ENCODE measurements at regions not wholly inside any gene's neighbourhood (a gene's known extent, or its start where the extent isn't known, plus 50 kb on each side); places are given as distances from the start of the nearest gene placed in this dataset.

GRCh38 chr21:25031750-25032149, 575.5 kb downstream of the MRPL39 start:
- Histone ChIP-seq H3K27me3 (ENCODE audit: control insufficient read depth, extremely low read depth, insufficient read depth, low read length) (no peaks in the 10 kb centered on the region), H2AFZ (ENCODE audit: control insufficient read depth, low read length) (no peak overlapping the region), H3K4me2 (ENCODE audit: control insufficient read depth, extremely low read depth, insufficient read depth, low read depth, low read length) (no peak overlapping the region), H3K79me2 (ENCODE audit: control insufficient read depth, insufficient read depth, low read length) (no peaks in the 10 kb centered on the region), H3K9me3 (ENCODE audit: control insufficient read depth, low read depth, low read length) (no peaks in the 10 kb centered on the region), H3K9ac (ENCODE audit: control insufficient read depth, extremely low read depth, insufficient read depth, low read length) (no peak overlapping the region), H4K20me1 (ENCODE audit: control insufficient read depth, extremely low read depth, insufficient read depth, low read length) (no peaks in the 10 kb centered on the region), H3K4me3 (ENCODE audit: control insufficient read depth in 2 of 3, extremely low read depth in 1 of 3, insufficient read depth in 2 of 3, low read depth in 1 of 3, low read length in 3 of 3) (no peak overlapping the region), H3K36me3 (ENCODE audit: control insufficient read depth in 2 of 2, extremely low read depth in 1 of 2, insufficient read depth in 2 of 2, low read length in 2 of 2) (no peaks in the 10 kb centered on the region), H3K4me1 (ENCODE audit: control insufficient read depth, extremely low read depth, insufficient read depth, low read length) (no peaks in the 10 kb centered on the region), H3K27ac (ENCODE audit: control insufficient read depth, insufficient read depth, low read length) (no peak overlapping the region), H3K9me1 (ENCODE audit: control insufficient read depth, extremely low read depth, insufficient read depth, low read length) (no peaks in the 10 kb centered on the region)
- TF ChIP-seq, protein P1, sequence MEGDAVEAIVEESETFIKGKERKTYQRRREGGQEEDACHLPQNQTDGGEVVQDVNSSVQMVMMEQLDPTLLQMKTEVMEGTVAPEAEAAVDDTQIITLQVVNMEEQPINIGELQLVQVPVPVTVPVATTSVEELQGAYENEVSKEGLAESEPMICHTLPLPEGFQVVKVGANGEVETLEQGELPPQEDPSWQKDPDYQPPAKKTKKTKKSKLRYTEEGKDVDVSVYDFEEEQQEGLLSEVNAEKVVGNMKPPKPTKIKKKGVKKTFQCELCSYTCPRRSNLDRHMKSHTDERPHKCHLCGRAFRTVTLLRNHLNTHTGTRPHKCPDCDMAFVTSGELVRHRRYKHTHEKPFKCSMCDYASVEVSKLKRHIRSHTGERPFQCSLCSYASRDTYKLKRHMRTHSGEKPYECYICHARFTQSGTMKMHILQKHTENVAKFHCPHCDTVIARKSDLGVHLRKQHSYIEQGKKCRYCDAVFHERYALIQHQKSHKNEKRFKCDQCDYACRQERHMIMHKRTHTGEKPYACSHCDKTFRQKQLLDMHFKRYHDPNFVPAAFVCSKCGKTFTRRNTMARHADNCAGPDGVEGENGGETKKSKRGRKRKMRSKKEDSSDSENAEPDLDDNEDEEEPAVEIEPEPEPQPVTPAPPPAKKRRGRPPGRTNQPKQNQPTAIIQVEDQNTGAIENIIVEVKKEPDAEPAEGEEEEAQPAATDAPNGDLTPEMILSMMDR (optimal IDR thresholded peaks at IDR 0.05 in 1 of 3, IDR thresholded peaks at IDR 0.05 in 1 of 3, conservative IDR thresholded peaks at IDR 0.05 in 1 of 3; ENCODE audit: extremely low read depth in 1 of 3, insufficient read depth in 2 of 3, low read length in 3 of 3) = no peak
- no peak for TF ChIP-seq EZH2 (IDR thresholded peaks at IDR 0.05; ENCODE audit: low read length)
- dilution Hi-C loops (cut with MboI; ENCODE audit: extremely low pct_ligation_motif_present, low sequenced_read_pairs) = no loop called here
- no peak for FAIRE-seq
- DNase-seq (ENCODE audit: low read depth, low spot score) = no peak

GRCh38 chr21:25029580-25029979, 577.7 kb downstream of the MRPL39 start:
- H3K36me3 ChIP-seq (ENCODE audit: control insufficient read depth in 2 of 2, extremely low read depth in 1 of 2, insufficient read depth in 2 of 2, low read length in 2 of 2) = no peaks in the 10 kb centered on the region
- H3K79me2 ChIP-seq (ENCODE audit: control insufficient read depth, insufficient read depth, low read length) = no peaks in the 10 kb centered on the region
- no peak for DNase-seq (ENCODE audit: low read depth, low spot score)
- no peak overlapping the region for H3K4me3 ChIP-seq (ENCODE audit: control insufficient read depth in 2 of 3, extremely low read depth in 1 of 3, insufficient read depth in 2 of 3, low read depth in 1 of 3, low read length in 3 of 3)
- no peaks in the 10 kb centered on the region for H3K4me1 ChIP-seq (ENCODE audit: control insufficient read depth, extremely low read depth, insufficient read depth, low read length)
- FAIRE-seq = no peak
- TF ChIP-seq EZH2 (IDR thresholded peaks at IDR 0.05; ENCODE audit: low read length) = no peak
- TF ChIP-seq, protein P1 (optimal IDR thresholded peaks at IDR 0.05 in 1 of 3, IDR thresholded peaks at IDR 0.05 in 1 of 3, conservative IDR thresholded peaks at IDR 0.05 in 1 of 3; ENCODE audit: extremely low read depth in 1 of 3, insufficient read depth in 2 of 3, low read length in 3 of 3) = no peak
- no peaks in the 10 kb centered on the region for H3K27me3 ChIP-seq (ENCODE audit: control insufficient read depth, extremely low read depth, insufficient read depth, low read length)
- no peak overlapping the region for H3K4me2 ChIP-seq (ENCODE audit: control insufficient read depth, extremely low read depth, insufficient read depth, low read depth, low read length)
- no peak overlapping the region for H3K9ac ChIP-seq (ENCODE audit: control insufficient read depth, extremely low read depth, insufficient read depth, low read length)
- no peak overlapping the region for H2AFZ ChIP-seq (ENCODE audit: control insufficient read depth, low read length)
- no peak overlapping the region for H3K27ac ChIP-seq (ENCODE audit: control insufficient read depth, insufficient read depth, low read length)
- H4K20me1 ChIP-seq (ENCODE audit: control insufficient read depth, extremely low read depth, insufficient read depth, low read length) = no peaks in the 10 kb centered on the region
- dilution Hi-C loops (cut with MboI; ENCODE audit: extremely low pct_ligation_motif_present, low sequenced_read_pairs) = no loop called here
- H3K9me1 ChIP-seq (ENCODE audit: control insufficient read depth, extremely low read depth, insufficient read depth, low read length) = no peaks in the 10 kb centered on the region
- no peaks in the 10 kb centered on the region for H3K9me3 ChIP-seq (ENCODE audit: control insufficient read depth, low read depth, low read length)

Measured in keratinocyte (primary cell).